ENCODE measurements at regions not wholly inside any gene's neighbourhood (a gene's known extent, or its start where the extent isn't known, plus 50 kb on each side); places are given as distances from the start of the nearest gene placed in this dataset.

- no peak for TF ChIP-seq CTCF (IDR thresholded peaks at IDR 0.05; ENCODE audit: low read length)
- no peak for TF ChIP-seq EZH2phosphoT487 (IDR thresholded peaks at IDR 0.05; ENCODE audit: low read length)
These were observed 690.5 kb upstream of the LRRN3 start for GRCh38 chr7:110400411-110400810.

All from MM.1S (cell line).